Ovary (tissue), 3 donors: ENCODE measurements at regions not wholly inside any gene's neighbourhood (a gene's known extent, or its start where the extent isn't known, plus 50 kb on each side); places are given as distances from the start of the nearest gene placed in this dataset.
"Not testable (repeated sequence)": the region's sequence is repeated elsewhere in the genome, so short reads cannot be mapped to it uniquely, and the experiment has no call there.

Experiments used
- POLR2A ChIP-seq: fragments of 450-650 bp; IDR thresholded peaks from one replicate; pipeline ENCODE4 v1.6.1; 2017; ENCODE audit warnings: antibody characterized with exemption, mild to moderate bottlenecking, moderate library complexity
- TF ChIP-seq, protein P1 (sequence below), 3 donors: fragments of 450-650 bp in 2 of 3; fragments of 200-600 bp in 1 of 3; IDR thresholded peaks; one replicate each; pipeline versions ENCODE4 v1.5.1 to v1.8.0; 2016 to 2022; ENCODE audit warnings: antibody characterized with exemption in 3 of 3, mild to moderate bottlenecking in 1 of 3
- donor health status: DM: no; HTN: no; CAD: no.

DNA sequence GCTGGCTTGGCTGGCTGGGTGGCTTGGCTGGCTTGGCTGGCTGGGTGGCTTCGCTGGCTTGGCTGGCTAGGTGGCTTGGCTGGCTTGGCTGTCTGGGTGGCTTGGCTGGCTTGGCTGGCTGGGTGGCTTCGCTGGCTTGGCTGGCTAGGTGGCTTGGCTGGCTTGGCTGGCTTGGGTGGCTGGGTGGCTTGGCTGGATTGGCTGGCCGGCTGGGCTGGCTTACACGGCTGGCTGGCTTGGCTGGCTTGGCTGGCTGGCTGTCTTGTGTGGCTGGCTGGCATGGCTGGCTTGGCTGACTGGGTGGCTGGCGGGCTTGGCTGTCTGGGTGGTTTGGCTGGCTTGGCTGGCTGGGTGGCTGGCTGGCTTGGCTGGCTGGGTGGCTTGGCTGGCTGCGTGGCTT, 437.0 kb downstream of the GOLGA6L6 start:
- TF ChIP-seq, protein P1, sequence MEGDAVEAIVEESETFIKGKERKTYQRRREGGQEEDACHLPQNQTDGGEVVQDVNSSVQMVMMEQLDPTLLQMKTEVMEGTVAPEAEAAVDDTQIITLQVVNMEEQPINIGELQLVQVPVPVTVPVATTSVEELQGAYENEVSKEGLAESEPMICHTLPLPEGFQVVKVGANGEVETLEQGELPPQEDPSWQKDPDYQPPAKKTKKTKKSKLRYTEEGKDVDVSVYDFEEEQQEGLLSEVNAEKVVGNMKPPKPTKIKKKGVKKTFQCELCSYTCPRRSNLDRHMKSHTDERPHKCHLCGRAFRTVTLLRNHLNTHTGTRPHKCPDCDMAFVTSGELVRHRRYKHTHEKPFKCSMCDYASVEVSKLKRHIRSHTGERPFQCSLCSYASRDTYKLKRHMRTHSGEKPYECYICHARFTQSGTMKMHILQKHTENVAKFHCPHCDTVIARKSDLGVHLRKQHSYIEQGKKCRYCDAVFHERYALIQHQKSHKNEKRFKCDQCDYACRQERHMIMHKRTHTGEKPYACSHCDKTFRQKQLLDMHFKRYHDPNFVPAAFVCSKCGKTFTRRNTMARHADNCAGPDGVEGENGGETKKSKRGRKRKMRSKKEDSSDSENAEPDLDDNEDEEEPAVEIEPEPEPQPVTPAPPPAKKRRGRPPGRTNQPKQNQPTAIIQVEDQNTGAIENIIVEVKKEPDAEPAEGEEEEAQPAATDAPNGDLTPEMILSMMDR (IDR thresholded peaks at IDR 0.05), result not testable (repeated sequence)
- TF ChIP-seq POLR2A, result not testable (repeated sequence)
